ENCODE measurements at regions not wholly inside any gene's neighbourhood (a gene's known extent, or its start where the extent isn't known, plus 50 kb on each side); places are given as distances from the start of the nearest gene placed in this dataset.

- no peak for FAIRE-seq
- no peak for DNase-seq (ENCODE audit: insufficient read length)
- TF ChIP-seq POLR2AphosphoS5 (IDR thresholded peaks at IDR 0.05; ENCODE audit: low read depth, low read length) (no peak), TAF1 (IDR thresholded peaks at IDR 0.05; ENCODE audit: borderline replicate concordance, low read depth, low read length) (no peak), POLR2A (IDR thresholded peaks at IDR 0.05; ENCODE audit: low read depth, low read length) (no peak)
These were observed 129.0 kb downstream of the TAF11L14 start for GRCh38 chr5:17763301-17763700.

DNA sequence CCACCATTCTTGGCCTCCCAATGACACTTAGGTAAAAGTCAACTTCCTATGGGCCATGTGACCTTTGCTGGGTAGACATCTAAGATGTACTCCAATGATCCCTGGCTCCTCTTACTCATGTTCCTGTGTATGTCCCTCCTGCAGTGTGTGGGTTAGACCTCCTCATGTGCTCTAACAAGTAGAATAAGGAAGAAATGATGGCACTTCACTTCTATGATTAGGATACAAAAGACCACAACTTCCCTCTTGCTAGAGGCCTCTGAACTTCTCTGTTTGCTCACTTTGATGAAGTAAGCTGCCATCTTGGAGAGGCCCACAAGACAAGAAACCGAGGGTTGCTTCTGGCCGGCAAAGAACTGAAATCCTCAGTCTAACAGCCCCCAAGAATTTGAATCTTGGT, 131.8 kb downstream of the TAF11L14 start:
- no peak for FAIRE-seq
- TF ChIP-seq TAF1 (IDR thresholded peaks at IDR 0.05; ENCODE audit: borderline replicate concordance, low read depth, low read length) (no peak), POLR2A (IDR thresholded peaks at IDR 0.05; ENCODE audit: low read depth, low read length) (no peak), POLR2AphosphoS5 (IDR thresholded peaks at IDR 0.05; ENCODE audit: low read depth, low read length) (no peak)
- no peak for DNase-seq (ENCODE audit: insufficient read length)

GRCh38 chr5:17769277-17769676, 135.0 kb downstream of the TAF11L14 start:
- TF ChIP-seq TAF1 (IDR thresholded peaks at IDR 0.05; ENCODE audit: borderline replicate concordance, low read depth, low read length) = no peak
- no peak for TF ChIP-seq POLR2AphosphoS5 (IDR thresholded peaks at IDR 0.05; ENCODE audit: low read depth, low read length)
- no peak for TF ChIP-seq POLR2A (IDR thresholded peaks at IDR 0.05; ENCODE audit: low read depth, low read length)
- FAIRE-seq = no peak
- DNase-seq (ENCODE audit: insufficient read length) = no peak

- no peak for TF ChIP-seq TAF1 (IDR thresholded peaks at IDR 0.05; ENCODE audit: borderline replicate concordance, low read depth, low read length)
- TF ChIP-seq POLR2AphosphoS5 (IDR thresholded peaks at IDR 0.05; ENCODE audit: low read depth, low read length) = no peak
- TF ChIP-seq POLR2A (IDR thresholded peaks at IDR 0.05; ENCODE audit: low read depth, low read length) = no peak
- no peak for FAIRE-seq
- no peak for DNase-seq (ENCODE audit: insufficient read length)
These were observed 138.0 kb downstream of the TAF11L14 start for GRCh38 chr5:17772232-17772631.

GRCh38 chr5:17785774-17786173, 151.5 kb downstream of the TAF11L14 start:
- FAIRE-seq (no peak), DNase-seq (ENCODE audit: insufficient read length) (no peak)
- no peak for TF ChIP-seq POLR2A (IDR thresholded peaks at IDR 0.05; ENCODE audit: low read depth, low read length)
- no peak for TF ChIP-seq POLR2AphosphoS5 (IDR thresholded peaks at IDR 0.05; ENCODE audit: low read depth, low read length)
- no peak for TF ChIP-seq TAF1 (IDR thresholded peaks at IDR 0.05; ENCODE audit: borderline replicate concordance, low read depth, low read length)

- DNase-seq (ENCODE audit: insufficient read length) = no peak
- TF ChIP-seq TAF1 (IDR thresholded peaks at IDR 0.05; ENCODE audit: borderline replicate concordance, low read depth, low read length) (no peak), POLR2A (IDR thresholded peaks at IDR 0.05; ENCODE audit: low read depth, low read length) (no peak), POLR2AphosphoS5 (IDR thresholded peaks at IDR 0.05; ENCODE audit: low read depth, low read length) (no peak)
- no peak for FAIRE-seq
These were observed 154.1 kb downstream of the TAF11L14 start for GRCh38 chr5:17788351-17788750.

GRCh38 chr5:17794201-17794600, 159.9 kb downstream of the TAF11L14 start:
- no peak for TF ChIP-seq POLR2AphosphoS5 (IDR thresholded peaks at IDR 0.05; ENCODE audit: low read depth, low read length)
- TF ChIP-seq POLR2A (IDR thresholded peaks at IDR 0.05; ENCODE audit: low read depth, low read length) = no peak
- no peak for TF ChIP-seq TAF1 (IDR thresholded peaks at IDR 0.05; ENCODE audit: borderline replicate concordance, low read depth, low read length)
- FAIRE-seq = no peak
- DNase-seq (ENCODE audit: insufficient read length) = no peak

DNA sequence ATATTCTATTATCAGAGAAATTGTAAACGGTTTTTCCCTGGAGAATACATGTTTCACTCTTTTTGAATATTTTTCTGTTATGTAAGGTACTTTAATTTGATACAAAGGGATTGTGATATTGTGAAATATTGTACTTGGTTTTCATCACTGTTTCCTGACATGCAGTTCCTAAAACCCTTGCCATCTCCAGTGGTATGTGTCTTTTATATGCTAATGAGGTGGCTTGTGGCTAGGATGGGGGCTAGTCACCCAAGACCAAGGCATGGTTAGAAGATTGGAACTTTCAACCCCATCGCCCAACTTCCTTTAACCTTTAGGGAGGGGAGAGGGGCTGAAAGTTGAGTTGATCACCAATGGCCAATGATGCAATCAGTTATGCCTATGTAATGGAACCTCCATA, 160.6 kb downstream of the TAF11L14 start:
- no peak for FAIRE-seq
- TF ChIP-seq POLR2AphosphoS5 (IDR thresholded peaks at IDR 0.05; ENCODE audit: low read depth, low read length) (no peak), TAF1 (IDR thresholded peaks at IDR 0.05; ENCODE audit: borderline replicate concordance, low read depth, low read length) (no peak), POLR2A (IDR thresholded peaks at IDR 0.05; ENCODE audit: low read depth, low read length) (no peak)
- DNase-seq (ENCODE audit: insufficient read length) = no peak

DNA sequence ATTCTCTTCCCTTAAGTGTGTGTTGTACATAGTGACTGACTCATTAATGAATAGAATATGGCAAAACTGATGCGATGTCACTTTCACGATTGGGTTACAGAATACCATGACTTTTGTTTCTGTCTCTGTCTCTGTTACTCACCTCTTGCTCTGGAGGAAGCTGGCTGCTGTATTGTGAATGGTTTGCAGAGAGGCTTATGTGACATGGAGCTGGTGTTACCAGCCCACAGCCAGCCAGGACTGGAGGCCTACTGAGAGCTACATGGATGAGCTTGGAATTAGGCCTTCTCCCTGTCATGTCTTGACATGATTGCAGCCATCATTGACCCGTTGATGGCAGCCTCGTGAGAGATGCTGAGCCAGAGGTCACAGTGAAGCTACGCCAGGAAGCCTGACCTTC, 161.9 kb downstream of the TAF11L14 start:
- no peak for FAIRE-seq
- DNase-seq (ENCODE audit: insufficient read length) = no peak
- no peak for TF ChIP-seq TAF1 (IDR thresholded peaks at IDR 0.05; ENCODE audit: borderline replicate concordance, low read depth, low read length)
- TF ChIP-seq POLR2A (IDR thresholded peaks at IDR 0.05; ENCODE audit: low read depth, low read length) = no peak
- TF ChIP-seq POLR2AphosphoS5 (IDR thresholded peaks at IDR 0.05; ENCODE audit: low read depth, low read length) = no peak

- TF ChIP-seq TAF1 (IDR thresholded peaks at IDR 0.05; ENCODE audit: borderline replicate concordance, low read depth, low read length) (no peak), POLR2A (IDR thresholded peaks at IDR 0.05; ENCODE audit: low read depth, low read length) (no peak), POLR2AphosphoS5 (IDR thresholded peaks at IDR 0.05; ENCODE audit: low read depth, low read length) (no peak)
- DNase-seq (ENCODE audit: insufficient read length) (no peak), FAIRE-seq (no peak)
These were observed 162.6 kb downstream of the TAF11L14 start for GRCh38 chr5:17796757-17797396.

- no peak for TF ChIP-seq TAF1 (IDR thresholded peaks at IDR 0.05; ENCODE audit: borderline replicate concordance, low read depth, low read length)
- TF ChIP-seq POLR2A (IDR thresholded peaks at IDR 0.05; ENCODE audit: low read depth, low read length) = no peak
- TF ChIP-seq POLR2AphosphoS5 (IDR thresholded peaks at IDR 0.05; ENCODE audit: low read depth, low read length) = no peak
These were observed 165.3 kb downstream of the TAF11L14 start for GRCh38 chr5:17799521-17799920.

GRCh38 chr5:17801595-17801994, 167.3 kb downstream of the TAF11L14 start:
- FAIRE-seq = no peak
- TF ChIP-seq TAF1 (IDR thresholded peaks at IDR 0.05; ENCODE audit: borderline replicate concordance, low read depth, low read length) (no peak), POLR2A (IDR thresholded peaks at IDR 0.05; ENCODE audit: low read depth, low read length) (no peak), POLR2AphosphoS5 (IDR thresholded peaks at IDR 0.05; ENCODE audit: low read depth, low read length) (no peak)
- DNase-seq (ENCODE audit: insufficient read length) = no peak

More at GRCh38 chr5:17799521-17799920, 165.3 kb downstream of the TAF11L14 start:
- DNase-seq (ENCODE audit: insufficient read length) (no peak), FAIRE-seq (no peak)

Data from GM12892 (cell line).